SK-N-SH treated with all-trans-retinoic acid at 6 μM for 48 hours (cell line): ENCODE measurements at regions not wholly inside any gene's neighbourhood (a gene's known extent, or its start where the extent isn't known, plus 50 kb on each side); places are given as distances from the start of the nearest gene placed in this dataset.

Experiments
- ARNTL ChIP-seq: fragments of 450-650 bp; formaldehyde crosslinking; IDR thresholded peaks from 2 replicates; pipeline ENCODE4 v1.5.0; 2020; ENCODE audit warnings: low read depth, mild to moderate bottlenecking, moderate library complexity, borderline replicate concordance
- BACH2 ChIP-seq: fragments of 250-450 bp; sonication (Bioruptor Pico); IDR thresholded peaks from 2 replicates; pipeline ENCODE4 v1.9.0; 2021; ENCODE audit warnings: mild to moderate bottlenecking, borderline replicate concordance
- OSR1 ChIP-seq: fragments of 250-450 bp; sonication (Bioruptor Pico); IDR thresholded peaks from 2 replicates; pipeline ENCODE4 v1.8.0; 2022; ENCODE audit warnings: moderate library complexity, mild to moderate bottlenecking, inconsistent platforms
- PATZ1 ChIP-seq: fragments of 250-450 bp; sonication (Bioruptor Pico); IDR thresholded peaks from 2 replicates; pipeline ENCODE4 v1.8.0; 2020; ENCODE audit warnings: mild to moderate bottlenecking, moderate library complexity, borderline replicate concordance
- POU6F1 ChIP-seq: fragments of 250-450 bp; sonication (Bioruptor Pico); IDR thresholded peaks from 2 replicates; pipeline ENCODE4 v1.8.0; 2021; ENCODE audit warnings: low read depth, mild to moderate bottlenecking, moderate library complexity, borderline replicate concordance
- PPARA ChIP-seq: fragments of 250-450 bp; sonication (Bioruptor Pico); IDR thresholded peaks from 2 replicates; pipeline ENCODE4 v1.5.0; 2020; ENCODE audit warnings: mild to moderate bottlenecking, borderline replicate concordance
- RARB ChIP-seq: fragments of 250-450 bp; sonication (Bioruptor Pico); IDR thresholded peaks from 2 replicates; pipeline ENCODE4 v1.8.0; 2021; ENCODE audit warnings: mild to moderate bottlenecking, moderate library complexity
- SNAI2 ChIP-seq: fragments of 250-450 bp; sonication (Bioruptor Pico); IDR thresholded peaks from 2 replicates; pipeline ENCODE4 v1.5.0; 2020; ENCODE audit warnings: mild to moderate bottlenecking, moderate library complexity
- TOX ChIP-seq: fragments of 250-450 bp; sonication (Bioruptor Pico); IDR thresholded peaks from 2 replicates; pipeline ENCODE4 v1.8.0; 2021; ENCODE audit warnings: mild to moderate bottlenecking, moderate library complexity, borderline replicate concordance
- ZC3H10 ChIP-seq: fragments of 250-450 bp; sonication (Bioruptor Pico); IDR thresholded peaks from 2 replicates; pipeline ENCODE4 v1.5.1; 2021; ENCODE audit warnings: mild to moderate bottlenecking, moderate library complexity
- ZFP3 ChIP-seq: fragments of 250-450 bp; sonication (Bioruptor Pico); IDR thresholded peaks from 2 replicates; pipeline ENCODE4 v1.5.0; 2020; ENCODE audit warnings: mild to moderate bottlenecking, moderate library complexity
- ZNF70 ChIP-seq: fragments of 450-650 bp; formaldehyde crosslinking; IDR thresholded peaks from 2 replicates; pipeline ENCODE4 v1.5.0; 2020; ENCODE audit warnings: mild to moderate bottlenecking, moderate library complexity

GRCh38 chr1:109816175-109816811 lies 52.6 kb upstream of the EPS8L3 start:
- no peak for TF ChIP-seq ZC3H10 (CRISPR knock-in tag)
- no peak for TF ChIP-seq ARNTL (CRISPR knock-in tag)
- TF ChIP-seq TOX = no peak
- TF ChIP-seq RARB (CRISPR knock-in tag) = no peak
- TF ChIP-seq PATZ1 (CRISPR knock-in tag) = no peak
- no peak for TF ChIP-seq OSR1 (CRISPR knock-in tag)
- no peak for TF ChIP-seq POU6F1 (CRISPR knock-in tag)
- TF ChIP-seq ZFP3 (CRISPR knock-in tag) = no peak
- no peak for TF ChIP-seq PPARA
- TF ChIP-seq BACH2 (CRISPR knock-in tag) = no peak
- no peak for TF ChIP-seq SNAI2
- TF ChIP-seq ZNF70 (CRISPR knock-in tag) = no peak
